NK-92 treated with Interleukin-12 subunit alpha and Interleukin-12 subunit beta, amount 100 ng/mL, for 24 hours (cell line): ENCODE measurements at regions not wholly inside any gene's neighbourhood (a gene's known extent, or its start where the extent isn't known, plus 50 kb on each side); places are given as distances from the start of the nearest gene placed in this dataset.
"Not testable (repeated sequence)": the region's sequence is repeated elsewhere in the genome, so short reads cannot be mapped to it uniquely, and the experiment has no call there.

ENCODE experiments used
- DNase-seq: peaks from one replicate; lab custom pipeline; 2025; lab: John Stamatoyannopoulos, UW

GRCh38 chr21:14008436-14008835 lies 202.3 kb downstream of the LIPI start:
- not testable (repeated sequence) for DNase-seq

GRCh38 chr21:14008006-14008405 lies 202.7 kb downstream of the LIPI start:
- DNase-seq, result not testable (repeated sequence)

GRCh38 chr21:14006144-14006543 lies 204.6 kb downstream of the LIPI start:
- DNase-seq, result not testable (repeated sequence)

GRCh38 chr21:13986996-13987958 lies 223.5 kb downstream of the LIPI start:
- DNase-seq, result not testable (repeated sequence)

- DNase-seq, result not testable (repeated sequence)
These were observed 224.6 kb downstream of the LIPI start for GRCh38 chr21:13985865-13986863.

- not testable (repeated sequence) for DNase-seq
These were observed 225.5 kb downstream of the LIPI start for GRCh38 chr21:13985137-13985864.

GRCh38 chr21:13984728-13985127 lies 226.0 kb downstream of the LIPI start:
- DNase-seq, result not testable (repeated sequence)

GRCh38 chr21:13981176-13982087 lies 229.3 kb downstream of the LIPI start:
- DNase-seq, result not testable (repeated sequence)

GRCh38 chr21:13980115-13980662 lies 230.6 kb downstream of the LIPI start:
- not testable (repeated sequence) for DNase-seq

GRCh38 chr21:13979608-13980007 lies 231.1 kb downstream of the LIPI start:
- not testable (repeated sequence) for DNase-seq

- not testable (repeated sequence) for DNase-seq
These were observed 236.2 kb downstream of the LIPI start for GRCh38 chr21:13974582-13974981.

GRCh38 chr21:13969853-13970252 lies 240.9 kb downstream of the LIPI start:
- not testable (repeated sequence) for DNase-seq

- not testable (repeated sequence) for DNase-seq
These were observed 241.8 kb downstream of the LIPI start for GRCh38 chr21:13969002-13969401.

GRCh38 chr21:13963259-13963658 lies 247.5 kb downstream of the LIPI start:
- not testable (repeated sequence) for DNase-seq

- DNase-seq, result no peak
These were observed 273.5 kb downstream of the LIPI start for GRCh38 chr21:13937236-13937635.

GRCh38 chr21:13936033-13936937 lies 274.5 kb downstream of the LIPI start:
- not testable (repeated sequence) for DNase-seq

- DNase-seq, result not testable (repeated sequence)
These were observed 275.2 kb downstream of the LIPI start for GRCh38 chr21:13935396-13936032.

- not testable (repeated sequence) for DNase-seq
These were observed 275.8 kb downstream of the LIPI start for GRCh38 chr21:13934887-13935342.
